HG03342 (cell line): ENCODE measurements at regions not wholly inside any gene's neighbourhood (a gene's known extent, or its start where the extent isn't known, plus 50 kb on each side); places are given as distances from the start of the nearest gene placed in this dataset.
A peak's percentile ranks its signal among the peaks of the same experiment; 100 is the strongest.
"Not testable (repeated sequence)": the region's sequence is repeated elsewhere in the genome, so short reads cannot be mapped to it uniquely, and the experiment has no call there.

Experiments used
- ATAC-seq: cut with Tn5 transposase; IDR thresholded peaks from one replicate; pipeline ENCODE4 v1.9.1; 2021; ENCODE audit warnings: mild to moderate bottlenecking, moderate library complexity; ENCODE audit not compliant: unreplicated experiment

DNA sequence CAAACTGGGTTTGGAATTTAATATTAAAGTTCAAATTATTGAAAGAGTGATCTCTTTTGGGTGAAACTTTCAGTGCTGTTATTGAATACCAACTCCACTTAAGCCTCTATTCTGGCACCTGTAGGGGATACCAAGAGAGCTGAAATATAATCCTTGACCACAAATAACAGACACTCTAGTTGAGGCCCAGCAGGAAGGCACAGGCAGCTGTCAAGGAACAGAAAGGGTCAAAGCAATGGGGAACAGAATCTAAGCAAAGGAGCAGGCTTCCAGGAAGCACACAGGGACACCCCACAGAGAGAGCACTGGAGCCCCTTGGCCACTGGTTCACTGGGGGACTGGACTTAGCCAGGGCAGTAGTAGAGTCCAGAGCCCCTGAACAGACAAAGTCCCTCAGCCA, 120.9 kb upstream of the SFSWAP start:
- no peak for ATAC-seq

DNA sequence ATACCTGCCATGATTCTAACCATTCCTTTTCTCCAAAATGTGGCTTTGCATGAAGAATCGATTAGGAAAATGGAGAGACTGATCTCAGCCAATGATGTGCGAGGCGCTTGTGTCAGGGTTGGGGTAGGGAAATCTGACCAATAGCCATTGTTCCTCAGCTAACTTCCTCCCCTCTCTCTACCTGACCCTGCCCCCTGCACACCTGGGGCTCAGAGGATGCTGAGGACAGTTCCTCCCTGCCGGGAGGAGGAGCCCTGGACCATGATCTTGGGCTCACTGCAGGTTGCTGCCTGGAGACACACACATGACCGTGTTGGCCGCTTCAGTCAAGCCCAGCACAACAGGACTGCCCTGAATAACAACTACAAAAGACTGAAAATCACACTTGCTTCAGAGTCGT, 119.8 kb upstream of the SFSWAP start:
- no peak for ATAC-seq

DNA sequence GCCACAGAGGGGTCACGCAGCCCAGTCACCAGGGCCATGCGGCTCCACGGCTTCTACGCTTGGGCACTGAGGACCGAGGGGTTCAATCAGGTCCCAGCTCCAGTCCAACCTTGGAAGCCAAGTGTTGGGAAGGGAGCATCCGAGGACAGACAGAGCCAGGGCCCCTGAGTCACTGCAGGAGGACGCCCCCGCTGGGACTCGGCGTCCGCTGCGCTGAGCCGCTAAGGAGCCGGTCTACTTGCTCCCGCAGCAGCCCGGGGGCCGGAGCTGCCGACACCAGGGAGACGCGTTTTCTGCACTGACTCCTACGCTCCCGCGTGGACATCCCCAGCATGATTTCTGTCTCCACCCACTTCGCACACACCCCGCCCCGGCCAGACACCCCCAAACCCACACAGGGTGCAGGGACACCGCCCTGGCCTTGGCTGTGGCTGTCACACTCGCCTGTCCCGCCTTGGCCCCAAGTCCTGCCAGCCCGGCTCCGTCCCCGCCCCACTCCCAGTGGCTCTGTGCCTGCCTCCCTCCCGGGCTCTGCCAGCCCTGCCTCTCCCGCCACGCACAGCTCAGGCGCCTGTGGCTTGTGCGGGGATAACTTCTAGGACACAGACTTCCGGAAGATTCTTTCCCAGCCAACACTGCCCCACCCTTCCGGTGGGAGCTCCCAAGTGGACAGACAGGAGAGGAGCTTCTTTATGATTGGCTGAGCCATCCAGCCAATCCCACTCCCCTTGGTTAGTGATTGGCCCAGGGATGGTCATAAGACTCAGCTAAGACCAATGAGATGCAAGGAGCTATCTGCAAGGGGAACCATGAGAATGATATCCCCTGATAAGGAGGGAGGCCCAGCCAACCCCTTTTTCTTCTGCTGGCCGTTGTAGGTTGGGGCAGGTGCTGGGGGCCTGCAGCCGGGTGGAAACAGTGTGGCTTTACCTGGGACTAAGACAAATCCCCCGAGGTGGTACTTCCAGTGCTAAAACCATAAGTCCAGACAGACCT, 118.9 kb upstream of the SFSWAP start:
- no peak for ATAC-seq

DNA sequence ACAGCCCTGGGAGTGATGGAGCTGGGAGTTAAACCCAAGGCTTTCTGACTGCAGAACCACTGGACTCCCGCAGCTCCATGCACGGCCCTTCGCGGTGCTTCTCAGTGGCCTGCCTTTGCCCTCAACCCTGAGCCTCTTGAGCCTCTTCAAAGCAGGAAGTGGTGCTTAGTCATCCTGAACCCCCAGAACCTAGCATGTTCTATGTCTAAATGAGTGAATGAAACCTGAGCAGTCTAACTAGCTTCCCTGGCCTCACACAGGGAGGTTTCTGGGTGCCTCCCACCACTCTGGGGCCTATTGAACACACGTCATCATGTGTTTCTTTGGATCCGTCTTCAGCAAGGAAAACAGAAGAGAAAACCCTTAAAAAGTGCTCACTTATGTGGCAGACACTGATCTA, 117.9 kb upstream of the SFSWAP start:
- peak; percentile 97 for ATAC-seq

GRCh38 chr12:131593406-131593805, 117.5 kb upstream of the SFSWAP start:
- no peak for ATAC-seq

- ATAC-seq, result no peak
Measured at GRCh38 chr12:131596115-131596514, 114.8 kb upstream of the SFSWAP start.

- no peak for ATAC-seq
Measured at GRCh38 chr12:131597333-131597732, 113.6 kb upstream of the SFSWAP start.

DNA sequence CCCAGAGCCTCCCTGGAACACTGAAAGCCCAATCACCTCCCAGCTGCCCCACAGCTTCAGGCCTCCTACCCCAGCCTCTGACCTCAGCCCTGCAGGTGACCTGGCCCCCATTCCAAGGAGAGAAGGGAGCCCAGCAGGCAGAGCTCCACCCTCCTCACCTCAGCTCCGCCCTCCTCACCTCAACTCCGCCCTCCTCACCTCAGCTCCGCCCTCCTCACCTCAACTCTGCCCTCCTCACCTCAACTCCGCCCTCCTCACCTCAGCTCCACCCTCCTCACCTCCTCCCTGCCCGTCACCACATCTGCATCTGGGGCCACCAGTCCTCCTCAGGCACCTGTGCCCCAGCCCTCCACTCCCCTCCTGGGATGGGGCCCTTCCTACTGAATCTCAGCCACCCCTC, 112.2 kb upstream of the SFSWAP start:
- ATAC-seq, result no peak

GRCh38 chr12:131599190-131600159, 111.4 kb upstream of the SFSWAP start:
- ATAC-seq, result no peak

DNA sequence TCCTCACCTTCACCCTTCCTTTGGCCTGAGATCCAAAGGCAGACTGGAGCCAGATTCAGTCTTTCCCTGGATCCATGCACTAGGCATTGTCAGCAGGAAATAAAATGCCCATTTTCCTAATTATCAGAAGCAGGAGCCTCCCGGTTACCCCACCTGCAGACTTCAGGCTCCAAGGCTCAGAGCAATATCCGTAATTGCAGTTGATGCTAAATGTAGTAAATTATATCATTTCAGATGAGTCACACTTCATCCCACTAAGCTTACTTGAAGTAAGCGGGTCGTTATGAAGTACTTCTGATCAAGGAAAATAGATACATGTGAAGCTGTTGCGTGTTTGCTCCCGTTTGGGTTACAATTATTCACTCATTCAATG, 110.7 kb upstream of the SFSWAP start:
- no peak for ATAC-seq

- not testable (repeated sequence) for ATAC-seq
Measured at GRCh38 chr12:131601499-131601898, 109.4 kb upstream of the SFSWAP start.

DNA sequence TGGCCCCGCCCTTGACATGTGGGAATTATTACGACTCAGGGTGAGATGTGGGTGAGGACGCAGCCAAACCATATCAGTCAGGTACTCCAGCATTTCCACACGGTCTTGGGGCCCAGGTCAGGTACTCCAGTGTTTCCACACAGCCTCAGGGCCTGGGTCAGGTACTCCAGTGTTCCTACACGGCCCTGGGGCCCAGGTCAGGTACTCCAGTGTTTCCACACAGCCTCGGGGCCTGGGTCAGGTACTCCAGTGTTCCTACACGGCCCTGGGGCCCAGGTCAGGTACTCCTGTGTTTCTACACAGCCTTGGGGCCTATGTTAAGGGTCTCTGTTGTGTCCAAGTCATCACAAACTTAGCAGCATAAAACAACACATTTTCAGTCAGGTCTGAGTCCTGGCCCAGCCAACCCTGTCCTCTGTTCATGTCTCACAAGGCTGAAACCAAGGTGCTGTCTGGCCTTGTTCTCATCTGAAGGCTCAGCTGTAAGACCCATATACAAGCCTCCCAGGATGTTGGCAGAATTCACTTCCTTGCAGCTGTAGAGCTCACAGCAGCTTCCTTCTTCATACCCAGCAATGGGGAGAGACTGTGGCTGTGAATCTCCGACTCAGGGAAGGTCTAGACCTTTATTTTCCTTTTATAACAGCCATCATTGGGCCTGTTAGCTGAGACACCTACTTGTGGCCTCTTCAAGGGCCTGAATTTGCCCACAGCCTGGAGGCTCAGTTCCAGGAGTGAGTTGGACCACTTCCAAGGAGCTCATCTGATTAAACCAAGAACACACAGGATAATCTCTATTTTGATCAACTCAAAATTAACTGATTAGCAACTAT, 107.6 kb upstream of the SFSWAP start:
- no peak for ATAC-seq

DNA sequence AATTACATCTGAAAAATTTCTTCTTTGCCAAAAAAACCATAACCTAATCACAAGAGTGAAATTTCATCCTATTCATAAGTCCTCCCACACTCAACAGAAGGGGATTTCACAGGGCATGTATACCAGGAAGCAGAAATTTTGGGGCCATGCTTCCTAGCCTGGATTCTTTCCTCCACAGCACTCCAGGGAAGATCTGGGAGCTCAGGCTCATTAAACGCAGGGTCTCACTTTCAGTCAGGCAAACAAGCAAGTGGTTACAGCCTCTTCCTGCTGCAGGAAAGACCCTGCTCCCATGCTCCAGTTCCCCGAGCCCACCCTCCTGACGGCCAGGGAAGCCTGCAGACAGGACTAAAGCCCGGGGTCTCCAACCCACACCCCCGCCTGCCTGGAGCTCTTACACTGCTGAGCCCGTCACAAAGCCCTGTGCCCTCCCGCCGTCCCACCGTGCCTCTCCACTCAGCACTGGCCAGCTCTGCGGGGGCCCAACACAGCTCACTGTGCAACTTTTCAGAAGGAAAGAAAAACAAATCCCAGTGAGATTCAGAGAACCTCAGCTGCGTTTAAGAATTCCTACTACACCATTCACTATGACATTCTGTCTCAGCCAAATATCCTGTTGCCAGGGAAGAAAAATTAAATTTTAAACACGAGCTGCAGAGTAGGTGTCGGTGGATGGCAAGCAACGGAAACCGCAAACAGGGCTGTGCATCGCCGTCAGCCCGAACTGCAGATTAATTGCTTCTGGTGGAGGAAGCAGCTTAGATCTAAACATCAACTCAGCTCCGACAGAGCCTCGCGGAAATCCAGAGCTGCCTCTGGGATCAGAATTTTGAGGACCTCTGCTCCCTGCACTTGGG, 106.7 kb upstream of the SFSWAP start:
- no peak for ATAC-seq

DNA sequence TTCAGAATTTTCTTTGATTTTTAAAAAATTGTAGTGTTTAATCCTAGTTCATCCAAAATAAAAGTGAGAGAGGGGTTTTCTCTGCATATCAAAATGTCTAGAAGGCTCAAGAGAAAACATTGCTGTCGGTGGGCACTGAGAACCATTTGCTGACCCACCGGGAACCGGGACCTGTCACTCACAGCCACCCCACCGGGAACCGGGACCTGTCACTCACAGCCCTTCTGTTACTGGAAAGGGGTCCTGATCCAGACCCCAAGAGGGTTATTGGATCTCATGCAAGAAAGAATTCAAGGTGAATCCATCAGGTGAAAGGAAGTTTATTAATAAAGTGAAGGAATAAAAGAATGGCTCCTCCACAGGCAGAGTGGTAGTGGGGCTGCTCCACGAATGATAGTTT, 106.0 kb upstream of the SFSWAP start:
- ATAC-seq, result no peak

GRCh38 chr12:131605304-131605829, 105.5 kb upstream of the SFSWAP start:
- no peak for ATAC-seq

DNA sequence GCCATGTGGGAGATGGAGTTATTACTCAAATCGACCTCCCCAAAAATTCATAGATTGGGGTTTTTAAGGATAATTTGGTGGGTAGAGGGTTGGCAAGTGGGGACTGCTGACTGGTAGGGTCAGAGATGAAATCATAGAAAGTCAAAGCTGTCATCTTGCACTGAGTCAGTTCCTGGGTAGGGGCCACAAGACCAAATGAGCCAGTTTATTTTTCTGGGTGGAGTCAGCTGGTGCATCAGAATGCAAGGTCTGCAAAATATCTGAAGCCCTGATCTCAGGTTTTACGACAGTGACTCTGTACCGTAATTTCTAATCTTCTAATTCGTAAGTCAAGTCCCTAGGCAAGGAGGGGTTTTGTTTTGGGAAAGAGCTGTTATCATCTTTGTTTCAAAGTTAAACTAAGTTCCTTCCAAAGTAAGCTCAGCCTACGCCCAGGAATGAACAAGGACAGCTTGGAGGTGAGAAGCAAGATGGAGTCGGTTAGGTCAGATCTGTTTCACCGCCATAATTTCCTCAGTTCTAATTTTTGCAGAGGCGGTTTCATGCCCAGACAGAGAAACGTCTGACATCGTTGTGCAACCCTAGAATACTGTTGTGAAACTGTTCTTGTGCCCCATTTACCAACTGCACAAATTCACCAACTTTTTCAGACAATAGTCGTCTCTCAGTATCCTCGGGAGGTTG, 104.5 kb upstream of the SFSWAP start:
- no peak for ATAC-seq

DNA sequence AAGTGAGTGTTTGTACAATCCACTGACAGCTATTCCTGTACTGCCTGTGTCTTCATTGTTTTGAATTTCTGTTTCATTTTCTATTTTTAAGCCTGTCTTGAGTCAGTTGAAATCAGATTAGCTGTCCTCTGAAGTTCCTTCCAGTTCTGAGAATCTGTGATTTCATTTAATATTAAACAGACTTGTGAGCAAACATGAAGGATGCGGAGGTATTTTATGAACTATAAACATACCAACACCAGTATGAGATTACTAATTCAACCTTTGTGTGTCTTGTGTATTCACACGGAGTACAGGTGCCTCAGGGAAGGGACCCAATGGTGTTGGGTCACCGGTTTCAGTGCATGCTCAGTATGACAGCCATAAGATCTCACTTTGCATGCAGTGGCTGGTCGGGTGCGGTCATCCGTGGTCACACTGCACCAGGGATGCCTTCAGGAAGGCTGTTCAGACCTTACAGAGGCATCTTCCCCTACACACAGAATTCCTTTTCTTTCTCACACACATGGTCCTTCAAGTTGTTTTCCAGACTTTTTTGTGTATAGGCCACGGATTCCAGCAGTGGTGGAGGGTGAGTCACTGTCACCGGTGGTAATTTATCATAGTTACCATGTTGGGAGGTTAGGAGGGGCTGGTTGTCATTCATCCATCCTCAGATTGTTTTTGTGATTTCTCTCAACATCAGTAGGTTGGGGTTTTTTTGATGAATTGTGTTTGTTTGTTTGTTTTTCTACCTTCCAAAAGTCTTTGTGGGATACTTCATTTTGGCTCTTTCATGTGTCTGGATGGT, 103.0 kb upstream of the SFSWAP start:
- peak; percentile 78 for ATAC-seq
